ENCODE measurements at regions not wholly inside any gene's neighbourhood (a gene's known extent, or its start where the extent isn't known, plus 50 kb on each side); places are given as distances from the start of the nearest gene placed in this dataset.

- Histone ChIP-seq H3K9me3 (ENCODE audit: low read length) (no peaks in the 10 kb centered on the region), H3K4me1 (ENCODE audit: insufficient read depth, low read length) (no peaks in the 10 kb centered on the region), H3K36me3 (ENCODE audit: insufficient read depth, low read length) (no peaks in the 10 kb centered on the region), H3K27me3 (ENCODE audit: control insufficient read depth in 1 of 2, insufficient read depth in 2 of 2, low read length in 2 of 2) (no peaks in the 10 kb centered on the region), H3K27ac (ENCODE audit: low read depth, low read length) (no peak overlapping the region), H3K9ac (ENCODE audit: low read length) (no peak overlapping the region), H3K4me3 (ENCODE audit: low read depth in 1 of 2, low read length in 2 of 2) (no peak overlapping the region)
Observed at GRCh38 chr18:67846422-67847098, 330.0 kb upstream of the DSEL start.

- Histone ChIP-seq H3K4me3 (ENCODE audit: low read depth in 1 of 2, low read length in 2 of 2) (no peak overlapping the region), H3K27me3 (ENCODE audit: control insufficient read depth in 1 of 2, insufficient read depth in 2 of 2, low read length in 2 of 2) (no peaks in the 10 kb centered on the region), H3K27ac (ENCODE audit: low read depth, low read length) (no peak overlapping the region), H3K9ac (ENCODE audit: low read length) (no peak overlapping the region), H3K9me3 (ENCODE audit: low read length) (no peaks in the 10 kb centered on the region), H3K4me1 (ENCODE audit: insufficient read depth, low read length) (no peaks in the 10 kb centered on the region), H3K36me3 (ENCODE audit: insufficient read depth, low read length) (no peaks in the 10 kb centered on the region)
Observed at GRCh38 chr18:67845035-67845434, 328.5 kb upstream of the DSEL start.

GRCh38 chr18:67840379-67840778, 323.9 kb upstream of the DSEL start:
- no peak overlapping the region for H3K9ac ChIP-seq (ENCODE audit: low read length)
- H3K27ac ChIP-seq (ENCODE audit: low read depth, low read length), result no peak overlapping the region
- no peak overlapping the region for H3K4me3 ChIP-seq (ENCODE audit: low read depth in 1 of 2, low read length in 2 of 2)
- no peaks in the 10 kb centered on the region for H3K4me1 ChIP-seq (ENCODE audit: insufficient read depth, low read length)
- no peaks in the 10 kb centered on the region for H3K36me3 ChIP-seq (ENCODE audit: insufficient read depth, low read length)
- H3K9me3 ChIP-seq (ENCODE audit: low read length), result no peaks in the 10 kb centered on the region
- H3K27me3 ChIP-seq (ENCODE audit: control insufficient read depth in 1 of 2, insufficient read depth in 2 of 2, low read length in 2 of 2), result no peaks in the 10 kb centered on the region

- Histone ChIP-seq H3K27ac (ENCODE audit: low read depth, low read length) (no peak overlapping the region), H3K4me1 (ENCODE audit: insufficient read depth, low read length) (no peaks in the 10 kb centered on the region), H3K27me3 (ENCODE audit: control insufficient read depth in 1 of 2, insufficient read depth in 2 of 2, low read length in 2 of 2) (no peaks in the 10 kb centered on the region), H3K9ac (ENCODE audit: low read length) (no peak overlapping the region), H3K9me3 (ENCODE audit: low read length) (no peaks in the 10 kb centered on the region), H3K4me3 (ENCODE audit: low read depth in 1 of 2, low read length in 2 of 2) (no peak overlapping the region), H3K36me3 (ENCODE audit: insufficient read depth, low read length) (no peaks in the 10 kb centered on the region)
Observed at GRCh38 chr18:67818432-67818831, 301.9 kb upstream of the DSEL start.

GRCh38 chr18:67815280-67815679, 298.8 kb upstream of the DSEL start:
- Histone ChIP-seq H3K4me3 (ENCODE audit: low read depth in 1 of 2, low read length in 2 of 2) (no peak overlapping the region), H3K4me1 (ENCODE audit: insufficient read depth, low read length) (no peaks in the 10 kb centered on the region), H3K27me3 (ENCODE audit: control insufficient read depth in 1 of 2, insufficient read depth in 2 of 2, low read length in 2 of 2) (no peaks in the 10 kb centered on the region), H3K27ac (ENCODE audit: low read depth, low read length) (no peak overlapping the region), H3K36me3 (ENCODE audit: insufficient read depth, low read length) (no peaks in the 10 kb centered on the region), H3K9ac (ENCODE audit: low read length) (no peak overlapping the region), H3K9me3 (ENCODE audit: low read length) (no peaks in the 10 kb centered on the region)

- no peak overlapping the region for H3K27ac ChIP-seq (ENCODE audit: low read depth, low read length)
- no peak overlapping the region for H3K9ac ChIP-seq (ENCODE audit: low read length)
- no peaks in the 10 kb centered on the region for H3K9me3 ChIP-seq (ENCODE audit: low read length)
- H3K4me1 ChIP-seq (ENCODE audit: insufficient read depth, low read length), result no peaks in the 10 kb centered on the region
- H3K27me3 ChIP-seq (ENCODE audit: control insufficient read depth in 1 of 2, insufficient read depth in 2 of 2, low read length in 2 of 2), result no peaks in the 10 kb centered on the region
- no peaks in the 10 kb centered on the region for H3K36me3 ChIP-seq (ENCODE audit: insufficient read depth, low read length)
- H3K4me3 ChIP-seq (ENCODE audit: low read depth in 1 of 2, low read length in 2 of 2), result no peak overlapping the region
Observed at GRCh38 chr18:67813380-67814028, 297.0 kb upstream of the DSEL start.

- no peaks in the 10 kb centered on the region for H3K4me1 ChIP-seq (ENCODE audit: insufficient read depth, low read length)
- no peaks in the 10 kb centered on the region for H3K9me3 ChIP-seq (ENCODE audit: low read length)
- no peak overlapping the region for H3K9ac ChIP-seq (ENCODE audit: low read length)
- H3K27ac ChIP-seq (ENCODE audit: low read depth, low read length), result no peak overlapping the region
- no peaks in the 10 kb centered on the region for H3K27me3 ChIP-seq (ENCODE audit: control insufficient read depth in 1 of 2, insufficient read depth in 2 of 2, low read length in 2 of 2)
- H3K4me3 ChIP-seq (ENCODE audit: low read depth in 1 of 2, low read length in 2 of 2), result no peak overlapping the region
- no peaks in the 10 kb centered on the region for H3K36me3 ChIP-seq (ENCODE audit: insufficient read depth, low read length)
Observed at GRCh38 chr18:67805261-67805660, 288.7 kb upstream of the DSEL start.

GRCh38 chr18:67794521-67794920, 278.0 kb upstream of the DSEL start:
- H3K9ac ChIP-seq (ENCODE audit: low read length), result no peak overlapping the region

GRCh38 chr18:67790527-67790926, 274.0 kb upstream of the DSEL start:
- Histone ChIP-seq H3K9ac (ENCODE audit: low read length) (no peak overlapping the region), H3K4me3 (ENCODE audit: low read depth in 1 of 2, low read length in 2 of 2) (no peak overlapping the region), H3K27ac (ENCODE audit: low read depth, low read length) (no peak overlapping the region), H3K36me3 (ENCODE audit: insufficient read depth, low read length) (no peaks in the 10 kb centered on the region), H3K27me3 (ENCODE audit: control insufficient read depth in 1 of 2, insufficient read depth in 2 of 2, low read length in 2 of 2) (no peaks in the 10 kb centered on the region), H3K4me1 (ENCODE audit: insufficient read depth, low read length) (no peaks in the 10 kb centered on the region), H3K9me3 (ENCODE audit: low read length) (no peaks in the 10 kb centered on the region)

More at GRCh38 chr18:67794521-67794920, 278.0 kb upstream of the DSEL start:
- Histone ChIP-seq H3K36me3 (ENCODE audit: insufficient read depth, low read length) (no peaks in the 10 kb centered on the region), H3K27me3 (ENCODE audit: control insufficient read depth in 1 of 2, insufficient read depth in 2 of 2, low read length in 2 of 2) (no peaks in the 10 kb centered on the region), H3K4me1 (ENCODE audit: insufficient read depth, low read length) (no peaks in the 10 kb centered on the region), H3K4me3 (ENCODE audit: low read depth in 1 of 2, low read length in 2 of 2) (no peak overlapping the region), H3K9me3 (ENCODE audit: low read length) (no peaks in the 10 kb centered on the region), H3K27ac (ENCODE audit: low read depth, low read length) (no peak overlapping the region)

- Histone ChIP-seq H3K27ac (ENCODE audit: low read depth, low read length) (no peak overlapping the region), H3K27me3 (ENCODE audit: control insufficient read depth in 1 of 2, insufficient read depth in 2 of 2, low read length in 2 of 2) (no peaks in the 10 kb centered on the region), H3K4me1 (ENCODE audit: insufficient read depth, low read length) (no peaks in the 10 kb centered on the region), H3K4me3 (ENCODE audit: low read depth in 1 of 2, low read length in 2 of 2) (no peak overlapping the region), H3K9ac (ENCODE audit: low read length) (no peak overlapping the region), H3K9me3 (ENCODE audit: low read length) (no peaks in the 10 kb centered on the region), H3K36me3 (ENCODE audit: insufficient read depth, low read length) (no peaks in the 10 kb centered on the region)
Observed at GRCh38 chr18:67789165-67789545, 272.6 kb upstream of the DSEL start.

- Histone ChIP-seq H3K27ac (ENCODE audit: low read depth, low read length) (no peak overlapping the region), H3K27me3 (ENCODE audit: control insufficient read depth in 1 of 2, insufficient read depth in 2 of 2, low read length in 2 of 2) (no peaks in the 10 kb centered on the region), H3K9me3 (ENCODE audit: low read length) (no peaks in the 10 kb centered on the region), H3K9ac (ENCODE audit: low read length) (no peak overlapping the region), H3K4me1 (ENCODE audit: insufficient read depth, low read length) (no peaks in the 10 kb centered on the region), H3K4me3 (ENCODE audit: low read depth in 1 of 2, low read length in 2 of 2) (no peak overlapping the region), H3K36me3 (ENCODE audit: insufficient read depth, low read length) (no peaks in the 10 kb centered on the region)
Observed at GRCh38 chr18:67788310-67789164, 272.0 kb upstream of the DSEL start.

Measured in muscle layer of colon (tissue), 2 donors.